Heart left ventricle (tissue), 13 donors: ENCODE measurements at regions not wholly inside any gene's neighbourhood (a gene's known extent, or its start where the extent isn't known, plus 50 kb on each side); places are given as distances from the start of the nearest gene placed in this dataset.

Experiments
- CTCF ChIP-seq, 12 donors: fragments of 200-600 bp; sonication (generic) in 4 of 12; IDR thresholded peaks; one replicate each; pipeline versions ENCODE4 v1.5.0 to v1.8.0; 2018 to 2022; ENCODE audit warnings: antibody characterized with exemption in 12 of 12, mild to moderate bottlenecking in 5 of 12
- POLR2A ChIP-seq, 2 donors: fragments of 450-650 bp; IDR thresholded peaks; one replicate each; pipeline ENCODE4 v1.6.1; 2017; ENCODE audit warnings: antibody characterized with exemption in 2 of 2, mild to moderate bottlenecking in 2 of 2, moderate library complexity in 2 of 2
- donor health status: ischemic (EF 13 %, LVEDD 7.1; RV severe dilation, severe dysfunction).
- donor health status: DM: no; HTN: yes; CAD: no.
- donor health status: DM: no; HTN: no; CAD: no.
- donor health status: ischemic (EF 25% LVEDD 6.9; RV normal size, moderate dysfunction).
- donor health status: ischemic (EF 25% LVEDD 5.7; RV mildly dilated, moderate dysfunction).
- donor health status: ischemic (EF 35%, LVEDD 5.7; RV mildly dilated, moderate dysfunction).
- donor health status: nonischemic (EF 11% LVEDD 7.7; RV severe dilation, severe dysfunction).
- donor health status: DM: yes; HTN: yes; CAD: no.
- donor health status: PGD.
- donor health status: ischemic (EF 29% LVEDD 5.4; RV normal size, mild dysfunction).
- donor health status: nonischemic (EF 23%, LVEDD 6.1; RV moderate dilation, normal function).

- no peak for TF ChIP-seq CTCF (IDR thresholded peaks at IDR 0.05)
- TF ChIP-seq POLR2A (IDR thresholded peaks at IDR 0.05): no peak
Measured at GRCh38 chr12:73362666-73363065, 1090.5 kb downstream of the TRHDE start.
